ENCODE measurements at regions not wholly inside any gene's neighbourhood (a gene's known extent, or its start where the extent isn't known, plus 50 kb on each side); places are given as distances from the start of the nearest gene placed in this dataset.

DNA sequence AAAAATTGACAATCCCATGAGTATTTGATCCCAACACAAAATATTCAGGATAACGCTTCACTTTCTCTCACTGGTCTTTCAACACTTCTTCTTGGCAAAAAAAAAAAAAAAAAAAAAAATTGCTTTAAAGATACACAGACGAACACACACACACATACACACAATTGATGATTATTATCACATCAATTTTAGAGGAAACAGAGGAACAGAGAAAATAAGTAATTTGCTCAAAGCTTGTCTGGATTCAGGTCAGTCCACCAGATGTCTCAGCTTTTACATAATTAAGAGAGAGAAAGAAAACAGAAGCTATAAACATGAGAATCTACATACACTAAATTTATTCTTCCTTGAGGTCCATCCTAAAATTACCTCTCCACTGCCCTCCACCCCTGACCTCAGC lies 183.4 kb downstream of the MZT1 start:
- 5% methylated on average over 2 of the region's 2 CpGs for WGBS (ENCODE audit: insufficient coverage, insufficient replicate concordance, low lambda C conversion rate, missing lambda C conversion rate)

DNA sequence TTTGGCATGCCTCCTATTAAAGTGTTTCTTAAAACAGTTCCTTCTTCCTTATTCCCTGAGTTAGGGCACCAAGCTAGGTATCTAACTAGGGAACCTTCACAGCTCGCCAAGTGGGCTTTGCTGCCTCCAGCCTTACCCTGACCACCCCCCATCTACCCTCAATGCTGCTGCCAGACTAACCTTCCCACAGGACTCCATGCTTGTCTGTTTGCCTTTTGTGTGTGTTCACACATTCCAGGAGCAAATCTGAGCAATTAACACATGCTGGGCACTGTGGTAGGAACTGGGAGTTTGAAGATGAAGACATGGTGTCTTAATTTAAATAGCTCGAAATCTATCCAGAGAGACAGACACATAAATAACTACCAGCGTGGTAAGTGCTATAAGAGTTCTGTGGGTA lies 185.2 kb downstream of the MZT1 start:
- no peaks in the 10 kb centered on the region for H3K79me2 ChIP-seq (ENCODE audit: control insufficient read depth, insufficient read depth, low read length)
- no peaks in the 10 kb centered on the region for H3K4me1 ChIP-seq (ENCODE audit: control insufficient read depth, insufficient read depth, low read length)
- no TSS peak for BruUV-seq (replicated peaks)
- H3K9ac ChIP-seq (ENCODE audit: control insufficient read depth, insufficient read depth, low read length), result no peak overlapping the region
- ChIA-PET POLR2A (no interaction called here), SMC1A (ENCODE audit: uncharacterized antibody, unreplicated experiment) (no interaction called here), CTCF (interaction anchor here (1.5 kb wide), 1 partner anchor 24 kb away, joined by 4 read pairs; no protein-coding TSS in a partner anchor), RAD21 (ENCODE audit: unreplicated experiment) (no interaction called here)
- no peaks in the 10 kb centered on the region for H3K36me3 ChIP-seq (ENCODE audit: control insufficient read depth in 2 of 2, insufficient read depth in 2 of 2, low read length in 1 of 2)
- H3K9me3 ChIP-seq (replicated peaks; ENCODE audit: control insufficient read depth, insufficient read depth, low read length), result no peaks in the 10 kb centered on the region
- FAIRE-seq, result no peak
- no peaks in the 10 kb centered on the region for H3K27me3 ChIP-seq (replicated peaks in 1 of 2; ENCODE audit: control insufficient read depth in 2 of 2, insufficient read depth in 2 of 2, low read length in 1 of 2)
- WGBS (ENCODE audit: insufficient coverage, insufficient replicate concordance, low lambda C conversion rate, missing lambda C conversion rate), result 2% methylated on average over 3 of the region's 3 CpGs
- intact Hi-C loops (cut with micrococcal nuclease; ENCODE audit: unreplicated experiment) (no loop called here), in situ Hi-C loops (cut with MboI) (no loop called here)
- no peak overlapping the region for H2AFZ ChIP-seq (ENCODE audit: control insufficient read depth, low read depth, low read length)
- no peak for DNase-seq (ENCODE audit: low read depth, low spot score)
- H3K4me2 ChIP-seq (ENCODE audit: control insufficient read depth, insufficient read depth), result no peak overlapping the region
- no peak for TF ChIP-seq NR2C1 (IDR thresholded peaks at IDR 0.05)
- no peak for TF ChIP-seq SP1 (IDR thresholded peaks at IDR 0.05; ENCODE audit: low read depth, low read length)
- no peak for TF ChIP-seq ETV6 (conservative IDR thresholded peaks at IDR 0.05 in 1 of 2, IDR thresholded peaks at IDR 0.05 in 1 of 2; ENCODE audit: borderline replicate concordance in 1 of 2, low read depth in 1 of 2)
- TF ChIP-seq, protein P1, sequence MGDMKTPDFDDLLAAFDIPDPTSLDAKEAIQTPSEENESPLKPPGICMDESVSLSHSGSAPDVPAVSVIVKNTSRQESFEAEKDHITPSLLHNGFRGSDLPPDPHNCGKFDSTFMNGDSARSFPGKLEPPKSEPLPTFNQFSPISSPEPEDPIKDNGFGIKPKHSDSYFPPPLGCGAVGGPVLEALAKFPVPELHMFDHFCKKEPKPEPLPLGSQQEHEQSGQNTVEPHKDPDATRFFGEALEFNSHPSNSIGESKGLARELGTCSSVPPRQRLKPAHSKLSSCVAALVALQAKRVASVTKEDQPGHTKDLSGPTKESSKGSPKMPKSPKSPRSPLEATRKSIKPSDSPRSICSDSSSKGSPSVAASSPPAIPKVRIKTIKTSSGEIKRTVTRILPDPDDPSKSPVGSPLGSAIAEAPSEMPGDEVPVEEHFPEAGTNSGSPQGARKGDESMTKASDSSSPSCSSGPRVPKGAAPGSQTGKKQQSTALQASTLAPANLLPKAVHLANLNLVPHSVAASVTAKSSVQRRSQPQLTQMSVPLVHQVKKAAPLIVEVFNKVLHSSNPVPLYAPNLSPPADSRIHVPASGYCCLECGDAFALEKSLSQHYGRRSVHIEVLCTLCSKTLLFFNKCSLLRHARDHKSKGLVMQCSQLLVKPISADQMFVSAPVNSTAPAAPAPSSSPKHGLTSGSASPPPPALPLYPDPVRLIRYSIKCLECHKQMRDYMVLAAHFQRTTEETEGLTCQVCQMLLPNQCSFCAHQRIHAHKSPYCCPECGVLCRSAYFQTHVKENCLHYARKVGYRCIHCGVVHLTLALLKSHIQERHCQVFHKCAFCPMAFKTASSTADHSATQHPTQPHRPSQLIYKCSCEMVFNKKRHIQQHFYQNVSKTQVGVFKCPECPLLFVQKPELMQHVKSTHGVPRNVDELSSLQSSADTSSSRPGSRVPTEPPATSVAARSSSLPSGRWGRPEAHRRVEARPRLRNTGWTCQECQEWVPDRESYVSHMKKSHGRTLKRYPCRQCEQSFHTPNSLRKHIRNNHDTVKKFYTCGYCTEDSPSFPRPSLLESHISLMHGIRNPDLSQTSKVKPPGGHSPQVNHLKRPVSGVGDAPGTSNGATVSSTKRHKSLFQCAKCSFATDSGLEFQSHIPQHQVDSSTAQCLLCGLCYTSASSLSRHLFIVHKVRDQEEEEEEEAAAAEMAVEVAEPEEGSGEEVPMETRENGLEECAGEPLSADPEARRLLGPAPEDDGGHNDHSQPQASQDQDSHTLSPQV (IDR thresholded peaks at IDR 0.05), result no peak
- no peak for TF ChIP-seq MYB (IDR thresholded peaks at IDR 0.05; ENCODE audit: borderline replicate concordance, low read depth, low read length)
- no peak for TF ChIP-seq HDAC2 (IDR thresholded peaks at IDR 0.05)
- no peak for TF ChIP-seq TCF7 (IDR thresholded peaks at IDR 0.05; ENCODE audit: borderline replicate concordance)
- TF ChIP-seq CREM (IDR thresholded peaks at IDR 0.05; ENCODE audit: low read depth), result no peak
- ATAC-seq, result no peak
- H3K4me3 ChIP-seq, result no peak overlapping the region
- H3K27ac ChIP-seq (ENCODE audit: control insufficient read depth, insufficient read depth), result no peak overlapping the region
- H4K20me1 ChIP-seq (ENCODE audit: control insufficient read depth, insufficient read depth), result no peaks in the 10 kb centered on the region

More for the DNA sequence above, 183.4 kb downstream of the MZT1 start:
- Histone ChIP-seq H3K27ac (ENCODE audit: control insufficient read depth, insufficient read depth) (no peak overlapping the region), H3K9ac (ENCODE audit: control insufficient read depth, insufficient read depth, low read length) (no peak overlapping the region), H3K36me3 (ENCODE audit: control insufficient read depth in 2 of 2, insufficient read depth in 2 of 2, low read length in 1 of 2) (no peaks in the 10 kb centered on the region), H3K9me3 (replicated peaks; ENCODE audit: control insufficient read depth, insufficient read depth, low read length) (no peaks in the 10 kb centered on the region), H3K4me1 (ENCODE audit: control insufficient read depth, insufficient read depth, low read length) (no peaks in the 10 kb centered on the region), H4K20me1 (ENCODE audit: control insufficient read depth, insufficient read depth) (no peaks in the 10 kb centered on the region), H3K4me3 (no peak overlapping the region), H3K27me3 (replicated peaks in 1 of 2; ENCODE audit: control insufficient read depth in 2 of 2, insufficient read depth in 2 of 2, low read length in 1 of 2) (no peaks in the 10 kb centered on the region), H3K4me2 (ENCODE audit: control insufficient read depth, insufficient read depth) (no peak overlapping the region), H2AFZ (ENCODE audit: control insufficient read depth, low read depth, low read length) (no peak overlapping the region), H3K79me2 (ENCODE audit: control insufficient read depth, insufficient read depth, low read length) (no peaks in the 10 kb centered on the region)
- intact Hi-C loops (cut with micrococcal nuclease; ENCODE audit: unreplicated experiment) (no loop called here), in situ Hi-C loops (cut with MboI) (no loop called here)
- no TSS peak for BruUV-seq (replicated peaks)
- ChIA-PET CTCF (no interaction called here), POLR2A (no interaction called here), SMC1A (ENCODE audit: uncharacterized antibody, unreplicated experiment) (interaction anchor here (0.7 to 1.4 kb wide), 2 partner anchors 10 to 13 kb away, joined by 3 to 5 read pairs; no protein-coding TSS in a partner anchor), RAD21 (ENCODE audit: unreplicated experiment) (no interaction called here)
- no peak for DNase-seq (ENCODE audit: low read depth, low spot score)
- ATAC-seq, result no peak
- FAIRE-seq, result no peak
- no peak for TF ChIP-seq BRCA1 (IDR thresholded peaks at IDR 0.05; ENCODE audit: low read depth, low read length)
- TF ChIP-seq SRF (IDR thresholded peaks at IDR 0.05; ENCODE audit: low read depth in 2 of 2, low read length in 2 of 2), result no peak
- no peak for TF ChIP-seq CHD4 (IDR thresholded peaks at IDR 0.05)
- no peak for TF ChIP-seq MYB (IDR thresholded peaks at IDR 0.05; ENCODE audit: borderline replicate concordance, low read depth, low read length)
- no peak for TF ChIP-seq ATF7 (IDR thresholded peaks at IDR 0.05; ENCODE audit: low read depth)
- TF ChIP-seq, protein P2, sequence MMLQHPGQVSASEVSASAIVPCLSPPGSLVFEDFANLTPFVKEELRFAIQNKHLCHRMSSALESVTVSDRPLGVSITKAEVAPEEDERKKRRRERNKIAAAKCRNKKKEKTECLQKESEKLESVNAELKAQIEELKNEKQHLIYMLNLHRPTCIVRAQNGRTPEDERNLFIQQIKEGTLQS (IDR thresholded peaks at IDR 0.05; ENCODE audit: borderline replicate concordance, extremely low read depth, low read depth, low read length), result no peak
- TF ChIP-seq TCF12 (IDR thresholded peaks at IDR 0.05; ENCODE audit: low read depth, low read length), result no peak
- TF ChIP-seq ZNF622 (IDR thresholded peaks at IDR 0.05), result no peak
- TF ChIP-seq, protein P3, sequence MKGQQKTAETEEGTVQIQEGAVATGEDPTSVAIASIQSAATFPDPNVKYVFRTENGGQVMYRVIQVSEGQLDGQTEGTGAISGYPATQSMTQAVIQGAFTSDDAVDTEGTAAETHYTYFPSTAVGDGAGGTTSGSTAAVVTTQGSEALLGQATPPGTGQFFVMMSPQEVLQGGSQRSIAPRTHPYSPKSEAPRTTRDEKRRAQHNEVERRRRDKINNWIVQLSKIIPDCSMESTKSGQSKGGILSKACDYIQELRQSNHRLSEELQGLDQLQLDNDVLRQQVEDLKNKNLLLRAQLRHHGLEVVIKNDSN (IDR thresholded peaks at IDR 0.05; ENCODE audit: borderline replicate concordance, extremely low read length, insufficient read depth, low read depth, low read length), result no peak
- no peak for TF ChIP-seq ZSCAN29 (IDR thresholded peaks at IDR 0.05)
